A549 (cell line): ENCODE measurements at regions not wholly inside any gene's neighbourhood (a gene's known extent, or its start where the extent isn't known, plus 50 kb on each side); places are given as distances from the start of the nearest gene placed in this dataset.

Experiments
- BHLHE40 ChIP-seq: IDR thresholded peaks from 2 replicates; pipeline ENCODE4 v1.6.1; 2012; ENCODE audit warnings: low read depth, low read length, inconsistent platforms
- CBX8 ChIP-seq: fragments of 200-600 bp; sonication (generic); IDR thresholded peaks from 2 replicates; pipeline ENCODE4 v1.6.1; 2016
- CEBPB ChIP-seq, 2 experiments: fragments of >200 bp in 1 of 2; sonication (Bioruptor Twin) in 1 of 2; formaldehyde crosslinking in 1 of 2; IDR thresholded peaks; 2 replicates each; pipeline ENCODE4 v1.6.1; 2012 to 2016
- CTCF ChIP-seq: fragments of >200 bp; sonication (Bioruptor Twin); formaldehyde crosslinking; IDR thresholded peaks from 3 replicates; pipeline ENCODE4 v1.5.1; 2016
- EP300 ChIP-seq, 2 experiments: fragments of >200 bp; sonication (Bioruptor Twin); formaldehyde crosslinking; IDR thresholded peaks; 2 replicates in 1 of 2; 3 replicates in 1 of 2; pipeline ENCODE4 v1.6.1; 2016 to 2017
- KDM5A ChIP-seq: fragments of 200-600 bp; sonication (generic); IDR thresholded peaks from 2 replicates; pipeline ENCODE4 v1.6.1; 2016; ENCODE audit warnings: antibody characterized with exemption, mild to moderate bottlenecking
- POLR2A ChIP-seq: IDR thresholded peaks from 2 replicates; pipeline ENCODE4 v1.6.1; 2012; ENCODE audit warnings: mild to moderate bottlenecking, low read length
- SMC3 ChIP-seq: fragments of >200 bp; sonication (Bioruptor Twin); formaldehyde crosslinking; IDR thresholded peaks from 3 replicates; pipeline ENCODE4 v1.6.1; 2018; ENCODE audit warnings: inconsistent platforms

GRCh38 chr11:110860461-110860860 lies 148.2 kb upstream of the ARHGAP20 start:
- TF ChIP-seq EP300 (IDR thresholded peaks at IDR 0.05) (no peak), SMC3 (no peak), BHLHE40 (no peak), CTCF (no peak), KDM5A (no peak), CEBPB (IDR thresholded peaks at IDR 0.05) (no peak), POLR2A (no peak), CBX8 (no peak)
